ENCODE measurements at regions not wholly inside any gene's neighbourhood (a gene's known extent, or its start where the extent isn't known, plus 50 kb on each side); places are given as distances from the start of the nearest gene placed in this dataset.
"Not testable (repeated sequence)": the region's sequence is repeated elsewhere in the genome, so short reads cannot be mapped to it uniquely, and the experiment has no call there.

DNA sequence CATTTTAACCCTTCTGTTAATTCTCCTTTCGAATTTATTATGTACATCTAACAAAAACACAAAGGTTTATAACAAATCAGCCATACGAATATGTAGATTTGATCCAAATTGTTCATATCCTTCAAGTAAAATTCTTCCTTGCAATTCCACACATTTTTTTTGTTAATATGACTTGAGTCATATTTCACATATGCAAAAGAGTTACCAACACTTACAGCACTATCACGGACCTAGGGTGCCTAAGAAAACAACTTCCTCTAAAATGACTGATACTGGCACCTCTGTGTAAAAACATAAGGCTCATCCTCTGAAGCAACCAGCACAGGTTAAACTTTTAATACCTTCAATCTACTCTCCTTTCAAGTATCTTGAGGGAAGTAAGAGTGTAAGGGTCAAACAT, 451.8 kb downstream of the SEMA3D start:
- in situ Hi-C loops (cut with MboI; ENCODE audit: low pct_unique_long_range_greater_than_20kb, low sequenced_read_pairs, unreplicated experiment) = no loop called here
- no peak for DNase-seq (ENCODE audit: low spot score)
- TF ChIP-seq, protein P1, sequence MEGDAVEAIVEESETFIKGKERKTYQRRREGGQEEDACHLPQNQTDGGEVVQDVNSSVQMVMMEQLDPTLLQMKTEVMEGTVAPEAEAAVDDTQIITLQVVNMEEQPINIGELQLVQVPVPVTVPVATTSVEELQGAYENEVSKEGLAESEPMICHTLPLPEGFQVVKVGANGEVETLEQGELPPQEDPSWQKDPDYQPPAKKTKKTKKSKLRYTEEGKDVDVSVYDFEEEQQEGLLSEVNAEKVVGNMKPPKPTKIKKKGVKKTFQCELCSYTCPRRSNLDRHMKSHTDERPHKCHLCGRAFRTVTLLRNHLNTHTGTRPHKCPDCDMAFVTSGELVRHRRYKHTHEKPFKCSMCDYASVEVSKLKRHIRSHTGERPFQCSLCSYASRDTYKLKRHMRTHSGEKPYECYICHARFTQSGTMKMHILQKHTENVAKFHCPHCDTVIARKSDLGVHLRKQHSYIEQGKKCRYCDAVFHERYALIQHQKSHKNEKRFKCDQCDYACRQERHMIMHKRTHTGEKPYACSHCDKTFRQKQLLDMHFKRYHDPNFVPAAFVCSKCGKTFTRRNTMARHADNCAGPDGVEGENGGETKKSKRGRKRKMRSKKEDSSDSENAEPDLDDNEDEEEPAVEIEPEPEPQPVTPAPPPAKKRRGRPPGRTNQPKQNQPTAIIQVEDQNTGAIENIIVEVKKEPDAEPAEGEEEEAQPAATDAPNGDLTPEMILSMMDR (IDR thresholded peaks at IDR 0.05; ENCODE audit: extremely low read depth, insufficient read depth, missing control alignments) = no peak

DNA sequence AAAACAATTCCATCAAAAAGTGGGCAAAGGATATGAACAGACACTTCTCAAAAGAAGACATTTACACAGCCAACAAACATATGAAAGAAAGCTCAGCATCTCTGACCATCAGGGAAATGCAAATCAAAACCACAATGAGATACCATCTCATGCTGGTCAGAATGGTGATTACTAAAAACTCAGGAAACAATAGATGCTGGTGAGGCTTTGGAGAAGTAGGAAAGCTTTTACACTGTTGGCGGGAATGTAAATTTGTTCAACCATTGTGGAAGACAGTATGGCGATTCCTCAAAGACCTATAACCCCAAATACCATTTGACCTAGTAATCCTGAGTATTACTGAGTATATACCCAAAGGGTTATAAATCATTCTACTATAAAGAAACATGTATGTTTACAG, 452.9 kb downstream of the SEMA3D start:
- DNase-seq (ENCODE audit: low spot score); in situ Hi-C loops (cut with MboI; ENCODE audit: low pct_unique_long_range_greater_than_20kb, low sequenced_read_pairs, unreplicated experiment): not testable (repeated sequence)

DNA sequence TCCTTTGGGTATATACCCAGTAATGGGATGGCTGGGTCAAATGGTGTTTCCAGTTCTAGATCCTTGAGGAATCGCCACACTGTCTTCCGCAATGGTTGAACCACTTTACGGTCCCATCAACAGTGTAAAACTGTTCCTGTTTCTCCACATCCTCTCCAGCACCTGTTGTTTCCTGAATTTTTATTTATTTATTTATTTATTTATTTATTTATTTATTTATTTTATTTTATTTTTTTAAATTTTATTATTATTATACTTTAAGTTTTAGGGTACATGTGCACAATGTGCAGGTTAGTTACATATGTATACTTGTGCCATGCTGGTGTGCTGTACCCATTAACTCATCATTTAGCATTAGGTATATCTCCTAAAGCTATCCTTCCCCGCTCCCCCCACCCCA, 456.0 kb downstream of the SEMA3D start:
- DNase-seq (ENCODE audit: low spot score); in situ Hi-C loops (cut with MboI; ENCODE audit: low pct_unique_long_range_greater_than_20kb, low sequenced_read_pairs, unreplicated experiment): not testable (repeated sequence)

DNA sequence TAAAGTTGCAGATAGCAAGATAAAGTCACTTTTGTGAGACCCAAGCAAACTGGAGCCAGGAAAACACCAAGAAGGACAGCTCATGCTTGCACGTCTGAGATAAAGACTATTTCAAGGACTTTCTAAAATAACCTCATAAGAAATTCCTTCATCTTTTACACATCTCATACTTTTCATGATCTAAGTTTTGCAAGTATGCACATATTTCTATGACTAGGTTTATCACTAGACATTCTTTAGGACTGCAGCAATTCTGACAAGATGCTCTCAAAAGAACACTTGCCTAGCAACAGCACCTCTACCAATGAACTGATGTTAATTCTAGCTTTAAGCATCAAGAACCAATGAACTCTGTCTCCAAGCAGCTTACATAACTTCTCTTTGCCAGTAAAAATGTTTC, 457.6 kb downstream of the SEMA3D start:
- no peak for DNase-seq (ENCODE audit: low spot score)
- in situ Hi-C loops (cut with MboI; ENCODE audit: low pct_unique_long_range_greater_than_20kb, low sequenced_read_pairs, unreplicated experiment) = no loop called here
- TF ChIP-seq, protein P1 (IDR thresholded peaks at IDR 0.05; ENCODE audit: extremely low read depth, insufficient read depth, missing control alignments) = no peak

DNA sequence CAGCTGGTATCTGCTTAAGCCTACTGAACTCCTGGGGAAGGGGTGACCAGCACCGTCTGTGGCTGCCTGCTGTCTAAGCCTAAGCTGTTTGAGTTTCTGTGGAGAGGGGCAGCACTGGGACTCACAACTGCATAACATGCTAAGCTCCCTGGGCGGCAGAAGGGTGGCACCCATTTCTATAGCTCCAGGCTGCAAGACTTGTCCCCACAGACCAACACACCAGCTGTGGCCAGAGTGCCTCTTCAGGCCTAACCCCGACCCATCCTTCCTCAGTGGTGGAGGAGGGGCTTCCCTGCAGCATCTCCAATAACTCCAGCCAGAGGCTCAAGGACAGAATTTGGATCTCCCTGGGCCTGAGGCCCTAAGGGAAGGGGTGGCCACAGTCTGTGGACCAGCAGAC, 464.1 kb downstream of the SEMA3D start:
- TF ChIP-seq, protein P1 (IDR thresholded peaks at IDR 0.05; ENCODE audit: extremely low read depth, insufficient read depth, missing control alignments) = no peak
- in situ Hi-C loops (cut with MboI; ENCODE audit: low pct_unique_long_range_greater_than_20kb, low sequenced_read_pairs, unreplicated experiment) = no loop called here
- no peak for DNase-seq (ENCODE audit: low spot score)

DNA sequence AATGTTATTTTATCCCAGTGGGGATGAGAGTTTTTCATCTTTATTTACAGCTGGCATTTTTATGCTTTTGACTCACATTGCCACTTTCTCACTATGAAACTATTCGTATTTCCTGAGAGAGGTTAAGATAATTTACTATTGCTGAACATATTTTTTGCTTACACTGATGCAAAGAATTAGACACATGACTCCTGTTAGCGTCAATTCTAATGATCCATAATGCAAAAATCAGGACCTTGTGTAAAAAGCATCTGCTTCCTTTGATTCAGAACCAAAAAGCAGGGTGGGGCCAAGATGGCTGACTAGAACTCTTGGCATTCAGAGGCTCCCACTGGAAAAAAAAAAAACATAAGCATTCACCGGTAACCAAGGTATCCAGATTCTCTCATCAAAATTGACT, 464.8 kb downstream of the SEMA3D start:
- no peak for DNase-seq (ENCODE audit: low spot score)

DNA sequence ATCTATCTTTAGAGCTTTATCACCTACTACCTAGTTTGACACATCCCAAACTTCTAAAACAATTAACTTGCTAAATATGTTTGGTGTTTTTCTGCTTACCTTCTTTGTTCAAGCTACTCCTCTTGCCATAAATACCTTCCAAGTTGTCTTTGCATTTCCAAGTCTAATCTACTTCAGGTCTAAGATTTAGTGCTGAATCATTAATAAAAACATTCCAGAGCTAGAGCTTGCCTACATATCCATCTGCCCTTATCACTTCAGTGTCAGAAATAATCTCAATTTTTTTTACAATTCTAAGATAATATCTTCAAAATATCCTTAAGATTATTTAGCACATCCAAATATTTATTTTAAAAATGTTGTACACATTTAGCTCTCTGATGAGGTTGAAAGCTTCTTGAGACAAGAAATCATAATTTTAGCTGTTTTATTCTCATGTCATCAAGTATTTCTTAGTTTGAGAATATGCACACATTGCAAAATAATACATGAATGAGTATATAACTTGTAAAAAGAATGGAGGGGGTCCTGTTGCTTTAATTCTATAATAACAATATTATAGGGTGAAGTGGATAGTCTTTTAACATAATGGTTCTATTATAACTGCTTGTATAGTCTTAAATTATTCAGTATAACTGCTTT, 466.3 kb downstream of the SEMA3D start:
- DNase-seq (ENCODE audit: low spot score) = no peak
- in situ Hi-C loops (cut with MboI; ENCODE audit: low pct_unique_long_range_greater_than_20kb, low sequenced_read_pairs, unreplicated experiment) = no loop called here
- TF ChIP-seq, protein P1 (IDR thresholded peaks at IDR 0.05; ENCODE audit: extremely low read depth, insufficient read depth, missing control alignments) = no peak

More for the DNA sequence above, 464.8 kb downstream of the SEMA3D start:
- in situ Hi-C loops (cut with MboI; ENCODE audit: low pct_unique_long_range_greater_than_20kb, low sequenced_read_pairs, unreplicated experiment) = no loop called here
- TF ChIP-seq, protein P1 (IDR thresholded peaks at IDR 0.05; ENCODE audit: extremely low read depth, insufficient read depth, missing control alignments) = no peak

DNA sequence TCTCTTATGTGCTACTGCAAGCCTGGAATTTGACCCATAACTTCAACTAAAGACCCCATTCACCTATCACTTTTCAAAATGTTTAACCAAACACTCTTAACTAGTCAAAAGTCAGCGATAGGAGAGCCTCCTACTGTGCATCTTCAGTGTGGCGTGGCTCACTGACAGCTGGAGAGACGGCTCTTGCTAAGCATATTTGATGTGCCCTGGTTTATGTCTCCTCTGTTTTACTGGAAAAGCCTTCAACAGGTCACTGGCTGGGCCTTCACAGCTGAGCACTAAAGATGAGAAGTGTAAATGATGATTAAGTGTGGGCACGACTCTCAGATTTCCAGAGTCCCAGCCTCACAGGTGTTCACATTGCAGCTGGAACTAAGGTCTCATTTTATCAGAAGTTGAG, 472.1 kb downstream of the SEMA3D start:
- TF ChIP-seq, protein P1 (IDR thresholded peaks at IDR 0.05; ENCODE audit: extremely low read depth, insufficient read depth, missing control alignments) = no peak
- no peak for DNase-seq (ENCODE audit: low spot score)
- in situ Hi-C loops (cut with MboI; ENCODE audit: low pct_unique_long_range_greater_than_20kb, low sequenced_read_pairs, unreplicated experiment) = no loop called here

Measured in GM13977 (cell line).